HG02970 (cell line): ENCODE measurements at regions not wholly inside any gene's neighbourhood (a gene's known extent, or its start where the extent isn't known, plus 50 kb on each side); places are given as distances from the start of the nearest gene placed in this dataset.
"Not testable (repeated sequence)": the region's sequence is repeated elsewhere in the genome, so short reads cannot be mapped to it uniquely, and the experiment has no call there.

Experiments
- ATAC-seq: cut with Tn5 transposase; IDR thresholded peaks from one replicate; pipeline ENCODE4 v1.9.1; 2021; ENCODE audit warnings: mild to moderate bottlenecking, moderate library complexity, moderate number of reproducible peaks; ENCODE audit not compliant: unreplicated experiment, low FRiP score

GRCh38 chr1:238606457-238606856 lies 715.7 kb upstream of the ZP4 start:
- ATAC-seq, result no peak

GRCh38 chr1:238604357-238604756 lies 713.6 kb upstream of the ZP4 start:
- ATAC-seq, result no peak

- not testable (repeated sequence) for ATAC-seq
These were observed 710.9 kb upstream of the ZP4 start for GRCh38 chr1:238601604-238602003.

- ATAC-seq, result no peak
These were observed 706.0 kb upstream of the ZP4 start for GRCh38 chr1:238596703-238597102.

- no peak for ATAC-seq
These were observed 701.9 kb upstream of the ZP4 start for GRCh38 chr1:238592621-238593020.

GRCh38 chr1:238589843-238590435 lies 699.2 kb upstream of the ZP4 start:
- no peak for ATAC-seq

GRCh38 chr1:238582816-238583215 lies 692.1 kb upstream of the ZP4 start:
- ATAC-seq, result no peak

GRCh38 chr1:238581332-238581731 lies 690.6 kb upstream of the ZP4 start:
- ATAC-seq, result no peak

- ATAC-seq, result no peak
These were observed 678.0 kb upstream of the ZP4 start for GRCh38 chr1:238568735-238569134.

GRCh38 chr1:238562341-238562740 lies 671.6 kb upstream of the ZP4 start:
- no peak for ATAC-seq

- no peak for ATAC-seq
These were observed 668.0 kb upstream of the ZP4 start for GRCh38 chr1:238558746-238559145.

GRCh38 chr1:238558156-238558555 lies 667.4 kb upstream of the ZP4 start:
- ATAC-seq, result no peak

- no peak for ATAC-seq
These were observed 661.5 kb upstream of the ZP4 start for GRCh38 chr1:238552271-238552670.

GRCh38 chr1:238549137-238549536 lies 658.4 kb upstream of the ZP4 start:
- ATAC-seq, result no peak

- ATAC-seq, result no peak
These were observed 655.4 kb upstream of the ZP4 start for GRCh38 chr1:238546118-238546517.

- ATAC-seq, result no peak
These were observed 646.9 kb upstream of the ZP4 start for GRCh38 chr1:238537641-238538040.

- ATAC-seq, result no peak
These were observed 639.6 kb upstream of the ZP4 start for GRCh38 chr1:238530209-238530851.

GRCh38 chr1:238517711-238518110 lies 627.0 kb upstream of the ZP4 start:
- ATAC-seq, result no peak

GRCh38 chr1:238501290-238501689 lies 610.6 kb upstream of the ZP4 start:
- no peak for ATAC-seq

- ATAC-seq, result no peak
These were observed 608.3 kb upstream of the ZP4 start for GRCh38 chr1:238499021-238499420.

- ATAC-seq, result no peak
These were observed 601.5 kb upstream of the ZP4 start for GRCh38 chr1:238492271-238492670.

GRCh38 chr1:238491265-238491664 lies 600.5 kb upstream of the ZP4 start:
- no peak for ATAC-seq
